HEK293T (cell line): ENCODE measurements at regions not wholly inside any gene's neighbourhood (a gene's known extent, or its start where the extent isn't known, plus 50 kb on each side); places are given as distances from the start of the nearest gene placed in this dataset.

Experiments
- ARNT ChIP-seq: fragments of 450-650 bp; IDR thresholded peaks from 2 replicates; pipeline ENCODE4 v1.6.1; 2017; ENCODE audit warnings: mild to moderate bottlenecking
- BHLHE40 ChIP-seq: fragments of 450-650 bp; IDR thresholded peaks from 2 replicates; pipeline ENCODE4 v1.6.1; 2016; ENCODE audit warnings: mild to moderate bottlenecking, moderate library complexity, borderline replicate concordance
- CTBP1 ChIP-seq: fragments of 450-650 bp; IDR thresholded peaks from 2 replicates; pipeline ENCODE4 v1.6.1; 2016; ENCODE audit warnings: borderline replicate concordance
- FOXM1 ChIP-seq: fragments of 450-650 bp; IDR thresholded peaks from 2 replicates; pipeline ENCODE4 v1.6.1; 2017; ENCODE audit warnings: mild to moderate bottlenecking, borderline replicate concordance
- HDGF ChIP-seq: fragments of 450-650 bp; IDR thresholded peaks from 2 replicates; pipeline ENCODE4 v1.6.1; 2017; ENCODE audit warnings: antibody characterized with exemption, borderline replicate concordance
- L3MBTL2 ChIP-seq: fragments of 450-650 bp; conservative IDR thresholded peaks from 2 replicates; pipeline ENCODE4 v1.6.1; 2016; ENCODE audit warnings: mild to moderate bottlenecking
- NFRKB ChIP-seq: fragments of 450-650 bp; IDR thresholded peaks from 2 replicates; pipeline ENCODE4 v1.6.1; 2016; ENCODE audit warnings: mild to moderate bottlenecking, moderate library complexity
- SP1 ChIP-seq: fragments of 450-650 bp; IDR thresholded peaks from 2 replicates; pipeline ENCODE4 v1.6.1; 2017
- SUZ12 ChIP-seq: fragments of 450-650 bp; IDR thresholded peaks from 2 replicates; pipeline ENCODE4 v1.6.1; 2016; ENCODE audit warnings: mild to moderate bottlenecking

- TF ChIP-seq HDGF (no peak), BHLHE40 (no peak), NFRKB (no peak), SP1 (no peak), L3MBTL2 (no peak), CTBP1 (no peak), ARNT (no peak), FOXM1 (no peak), SUZ12 (no peak)
These were observed 78.4 kb downstream of the AIPL1 start for GRCh38 chr17:6356562-6356961.
